NCI-H1105 (cell line): ENCODE measurements at regions not wholly inside any gene's neighbourhood (a gene's known extent, or its start where the extent isn't known, plus 50 kb on each side); places are given as distances from the start of the nearest gene placed in this dataset.

Source experiments
- DNase-seq: peaks from one replicate; lab custom pipeline; 2025; lab: John Stamatoyannopoulos, UW

DNA sequence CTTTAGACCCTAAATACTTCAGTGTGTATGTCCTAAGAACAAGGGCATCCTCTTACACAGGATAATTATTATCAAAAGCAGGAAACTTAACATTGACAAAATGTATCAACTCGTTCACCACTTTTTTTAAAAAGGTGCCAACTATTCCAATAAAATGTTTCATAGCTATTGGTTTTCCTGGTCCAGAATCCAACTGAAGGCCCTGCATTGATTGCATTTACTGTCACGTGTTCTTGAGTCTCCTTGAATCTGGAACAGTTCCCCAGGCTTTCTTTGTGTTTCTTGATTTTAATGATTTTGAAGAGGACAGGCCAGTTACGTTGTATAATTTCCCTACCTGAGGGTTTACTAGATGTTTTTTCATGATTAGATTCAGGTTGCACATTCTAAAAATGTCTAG lies 94.6 kb upstream of the ARHGEF3 start:
- no peak for DNase-seq

- DNase-seq = no peak
Observed at GRCh38 chr3:56894881-56895431, 93.2 kb upstream of the ARHGEF3 start.

DNA sequence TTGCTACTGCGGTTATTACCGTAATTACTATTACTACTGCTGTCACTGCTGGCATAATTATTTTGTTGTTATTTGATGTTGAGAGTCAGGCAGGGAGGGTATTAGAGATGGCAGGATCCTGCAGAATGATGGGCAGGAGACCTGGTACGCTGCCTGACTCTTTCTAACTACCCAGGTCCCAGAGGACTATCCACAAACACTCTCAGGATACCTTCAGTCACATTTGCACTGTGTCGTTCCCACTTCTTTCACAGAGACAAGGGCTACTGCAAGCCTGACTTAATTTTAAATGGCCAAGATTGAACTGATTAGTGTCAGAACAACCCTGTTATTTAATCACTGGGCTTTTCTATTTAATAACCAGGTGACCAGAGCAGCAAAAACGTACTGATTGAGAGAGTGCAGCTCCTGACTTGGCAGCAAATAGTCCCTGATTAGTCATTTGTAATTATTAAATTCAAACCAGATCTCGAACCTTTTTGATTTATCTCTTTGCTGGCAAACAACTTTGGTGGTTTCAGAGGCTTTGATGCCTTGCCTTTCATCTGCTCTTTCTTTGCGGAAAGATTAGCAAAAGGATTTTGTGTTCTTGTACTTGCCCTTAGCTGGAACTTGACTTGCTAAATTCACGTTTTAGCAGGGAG lies 88.8 kb upstream of the ARHGEF3 start:
- DNase-seq = no peak

DNA sequence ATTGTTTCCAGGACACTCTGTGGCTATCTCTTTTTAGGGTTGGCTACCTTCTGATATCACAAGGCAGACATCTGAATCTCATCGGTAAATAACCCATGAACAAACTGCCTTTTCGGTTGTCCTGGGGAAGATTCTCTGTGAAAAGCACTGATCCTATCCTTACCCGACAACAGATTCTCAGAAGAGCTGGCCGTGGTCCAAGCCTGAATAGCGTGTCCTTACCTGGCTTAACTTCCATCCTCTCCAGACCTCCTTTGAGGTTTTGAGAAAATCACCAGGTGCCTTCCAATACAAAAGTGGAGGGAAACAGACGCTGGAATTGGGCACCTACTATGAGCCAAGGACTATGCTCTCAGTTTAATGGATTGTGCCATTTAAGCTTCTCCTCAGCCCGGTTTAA lies 87.4 kb upstream of the ARHGEF3 start:
- no peak for DNase-seq

DNA sequence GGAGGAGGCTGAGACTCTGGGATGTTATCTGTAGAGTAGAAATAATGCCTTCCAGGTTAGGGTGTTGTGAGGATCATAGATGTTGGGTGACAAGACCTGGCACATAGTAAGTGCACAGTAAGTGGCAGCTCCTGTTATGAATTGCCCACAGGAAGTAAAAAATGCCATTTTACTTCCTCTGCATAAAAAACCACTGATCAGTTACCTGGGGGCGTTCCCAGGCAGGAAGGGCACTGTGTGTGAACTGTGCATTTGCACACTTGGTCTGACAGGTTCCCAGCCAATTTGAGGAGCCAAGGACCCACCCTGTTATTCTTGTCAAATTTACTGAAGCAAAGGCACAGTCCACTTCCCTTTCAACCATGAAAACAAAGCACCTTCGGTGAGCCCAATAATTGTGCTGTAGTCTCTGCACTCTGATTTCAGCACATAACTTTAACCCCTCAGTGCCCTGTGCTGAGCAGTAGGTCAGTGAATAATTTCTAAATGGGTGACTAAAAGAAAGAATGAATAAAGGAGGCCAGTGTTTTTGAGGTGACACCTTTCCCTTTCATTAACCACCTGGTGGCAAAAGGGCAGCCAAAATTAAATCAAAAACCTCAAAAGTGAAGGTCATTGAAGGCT lies 85.8 kb upstream of the ARHGEF3 start:
- DNase-seq = no peak

- no peak for DNase-seq
Observed at GRCh38 chr3:56886314-56886713, 84.6 kb upstream of the ARHGEF3 start.

DNA sequence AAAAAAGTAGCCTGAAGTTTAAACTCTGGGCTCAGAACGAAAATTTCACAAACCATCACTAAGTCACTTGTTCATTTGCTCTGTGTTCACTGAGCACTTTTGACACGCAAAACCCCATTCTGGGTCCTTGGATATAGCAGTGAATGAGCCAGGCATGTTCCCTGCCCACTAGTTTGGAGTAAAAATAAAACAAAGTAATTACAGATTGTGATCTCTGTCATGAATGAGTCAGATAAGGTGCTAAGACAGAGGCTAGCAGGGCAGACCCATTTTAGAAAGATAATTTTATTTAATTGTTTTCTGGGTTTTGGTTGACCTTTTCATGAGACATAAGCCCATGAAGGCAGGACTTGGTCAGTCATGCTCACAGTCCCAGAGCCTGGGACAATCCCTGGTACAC lies 84.1 kb upstream of the ARHGEF3 start:
- no peak for DNase-seq

DNA sequence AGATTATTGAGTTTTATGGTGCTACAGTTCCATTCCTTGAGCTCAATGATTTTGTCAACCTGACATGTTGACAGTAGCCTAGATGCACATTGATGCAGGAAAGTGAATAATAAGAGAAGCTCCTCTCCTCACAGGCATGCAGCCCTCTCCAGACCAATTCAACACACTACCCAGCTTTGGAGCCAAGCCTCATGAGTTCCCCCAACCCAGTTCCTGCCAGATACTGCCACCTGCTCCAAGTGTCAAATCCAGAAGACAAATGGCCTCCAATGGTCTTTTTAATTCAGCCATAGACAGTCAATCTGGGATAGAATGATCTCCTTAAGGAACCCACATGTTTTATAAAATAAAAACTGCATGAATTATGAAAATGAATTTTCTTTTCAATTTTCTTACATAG lies 83.7 kb upstream of the ARHGEF3 start:
- no peak for DNase-seq

GRCh38 chr3:56884387-56884786 lies 82.6 kb upstream of the ARHGEF3 start:
- no peak for DNase-seq

- DNase-seq = no peak
Observed at GRCh38 chr3:56883828-56884227, 82.1 kb upstream of the ARHGEF3 start.

DNA sequence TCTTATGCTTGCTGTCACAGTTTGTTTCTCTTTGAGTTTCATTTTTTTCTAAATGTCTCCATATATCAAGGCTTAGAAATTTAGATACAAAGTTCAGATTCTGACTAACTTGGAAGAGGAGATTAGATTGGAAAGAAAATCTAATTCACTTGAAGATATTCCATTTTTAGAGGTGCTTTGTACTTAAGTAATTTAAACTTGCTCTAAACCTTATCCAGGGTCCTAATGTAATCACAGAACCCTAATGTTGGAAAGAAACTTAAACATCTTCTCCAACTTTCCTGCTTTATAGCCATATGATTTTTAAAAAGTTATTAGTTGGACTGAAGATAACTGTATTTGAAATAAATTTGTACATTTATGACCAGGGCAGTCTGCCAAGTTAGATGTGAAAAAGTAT lies 81.1 kb upstream of the ARHGEF3 start:
- DNase-seq = no peak

DNA sequence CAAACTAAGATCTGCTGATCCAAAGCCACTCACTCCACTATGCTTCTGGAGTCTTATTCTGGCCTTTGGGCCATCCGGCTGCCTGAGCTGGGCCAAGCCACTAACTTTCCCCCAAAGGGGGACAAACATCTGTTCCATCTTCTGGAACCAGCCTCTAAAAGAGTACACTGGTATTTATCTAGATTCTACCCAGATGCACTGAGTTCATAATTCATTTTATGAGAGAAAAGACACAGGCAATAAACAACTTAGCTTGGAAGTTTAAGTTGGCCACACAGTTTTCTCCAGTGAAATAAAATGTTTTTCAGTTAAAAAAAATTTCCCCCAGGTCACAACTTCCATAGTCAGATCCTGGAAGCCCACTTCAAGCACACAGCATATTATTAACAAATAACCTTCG lies 80.1 kb upstream of the ARHGEF3 start:
- no peak for DNase-seq

DNA sequence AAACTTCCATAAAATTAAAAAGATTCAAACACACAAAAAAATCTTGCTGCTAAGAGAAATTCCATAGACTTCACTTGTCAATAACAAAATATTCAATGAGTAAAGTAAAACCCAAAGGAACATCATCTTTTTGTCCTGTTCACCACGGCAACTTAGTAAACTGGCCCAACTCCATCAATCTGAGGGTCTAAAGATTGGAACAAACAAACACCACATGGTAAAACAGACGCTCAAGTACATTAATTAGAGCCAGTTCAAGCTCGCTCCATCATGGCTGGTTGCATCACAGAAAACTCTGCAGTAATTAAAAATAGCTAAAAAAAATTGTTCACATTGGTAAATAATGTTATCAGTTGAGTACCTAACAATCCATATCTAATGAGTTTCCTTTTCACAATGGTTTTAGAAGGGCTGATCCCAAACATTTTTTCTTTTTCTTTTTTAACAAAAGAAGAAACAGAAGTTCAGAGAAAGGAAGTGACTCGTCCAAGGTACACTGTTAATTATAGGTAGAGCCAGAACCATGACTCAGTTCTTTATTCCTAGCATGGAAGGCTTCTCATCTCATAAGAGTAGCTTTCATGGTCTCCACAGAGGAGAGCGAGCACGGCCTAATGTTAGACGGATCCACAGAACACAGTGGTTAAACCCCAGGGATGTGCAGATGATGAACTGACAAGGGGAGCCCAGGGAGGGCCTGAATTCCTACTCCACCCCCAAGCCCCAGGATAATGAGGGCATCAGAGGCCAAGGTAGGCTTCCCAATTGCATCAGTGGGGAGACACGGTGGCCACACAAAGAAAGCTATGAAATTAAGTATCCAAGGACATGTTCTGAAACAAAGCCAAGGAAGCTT lies 79.2 kb upstream of the ARHGEF3 start:
- no peak for DNase-seq

- no peak for DNase-seq
Observed at GRCh38 chr3:56879436-56880215, 77.9 kb upstream of the ARHGEF3 start.

- DNase-seq = no peak
Observed at GRCh38 chr3:56878074-56878473, 76.3 kb upstream of the ARHGEF3 start.

DNA sequence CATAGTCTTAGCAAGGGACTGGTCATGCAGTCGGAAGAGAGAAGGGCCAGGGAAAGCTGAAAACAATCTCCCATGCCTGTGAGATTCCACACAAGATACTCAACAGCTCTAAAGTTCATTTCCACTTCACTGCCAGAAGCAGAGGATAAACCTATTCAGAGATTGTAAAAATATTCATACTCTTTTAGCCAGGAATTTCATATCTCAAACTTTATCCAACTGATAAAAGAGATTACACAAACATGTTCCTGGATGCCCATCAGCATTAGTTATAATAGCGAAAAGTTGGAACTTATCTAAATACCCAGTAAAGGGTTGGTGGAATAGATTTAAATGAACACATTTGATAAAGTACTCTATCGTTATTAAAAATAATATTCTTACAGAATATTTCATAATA lies 75.2 kb upstream of the ARHGEF3 start:
- no peak for DNase-seq

DNA sequence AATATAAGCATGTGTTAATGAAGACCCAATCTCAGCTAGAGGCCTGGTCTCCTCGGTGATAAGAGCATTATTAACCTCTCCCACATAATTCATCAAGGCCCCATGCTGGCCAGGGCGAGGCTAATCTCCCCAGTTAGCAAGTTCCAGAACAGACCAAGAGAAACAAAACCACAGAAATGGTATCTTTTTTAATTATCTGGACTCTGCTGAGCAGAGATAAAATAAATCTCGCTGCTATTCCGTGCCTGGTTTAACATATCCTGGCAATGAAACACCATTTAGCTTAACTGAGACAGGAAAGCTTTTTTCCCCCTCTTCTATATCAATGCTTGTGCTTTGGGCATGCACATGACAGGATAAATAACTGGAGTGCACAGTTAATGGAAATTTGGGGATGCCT lies 72.5 kb upstream of the ARHGEF3 start:
- DNase-seq = no peak

DNA sequence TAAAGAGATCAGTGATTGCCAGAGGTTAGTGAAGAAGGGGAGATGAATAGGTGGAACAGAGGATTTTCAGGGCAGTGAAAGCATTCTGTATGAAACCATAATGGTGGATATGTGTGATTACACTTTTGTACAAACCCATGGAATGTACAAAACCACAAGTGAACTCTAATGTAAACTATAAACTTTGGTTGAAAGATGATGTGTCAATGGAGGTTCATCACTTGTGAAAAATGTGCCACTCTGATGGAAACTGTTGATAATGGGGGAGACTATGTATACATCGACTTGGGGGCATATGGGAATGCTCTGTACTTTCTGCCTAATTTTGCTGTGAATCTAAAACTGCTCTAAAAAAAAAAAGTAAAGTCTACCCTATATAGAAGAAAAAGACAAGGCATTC lies 68.7 kb upstream of the ARHGEF3 start:
- no peak for DNase-seq

- DNase-seq = no peak
Observed at GRCh38 chr3:56869157-56869889, 67.6 kb upstream of the ARHGEF3 start.

GRCh38 chr3:56868706-56869105 lies 67.0 kb upstream of the ARHGEF3 start:
- no peak for DNase-seq

GRCh38 chr3:56867671-56868070 lies 65.9 kb upstream of the ARHGEF3 start:
- DNase-seq = no peak
